ENCODE measurements at regions not wholly inside any gene's neighbourhood (a gene's known extent, or its start where the extent isn't known, plus 50 kb on each side); places are given as distances from the start of the nearest gene placed in this dataset.

DNA sequence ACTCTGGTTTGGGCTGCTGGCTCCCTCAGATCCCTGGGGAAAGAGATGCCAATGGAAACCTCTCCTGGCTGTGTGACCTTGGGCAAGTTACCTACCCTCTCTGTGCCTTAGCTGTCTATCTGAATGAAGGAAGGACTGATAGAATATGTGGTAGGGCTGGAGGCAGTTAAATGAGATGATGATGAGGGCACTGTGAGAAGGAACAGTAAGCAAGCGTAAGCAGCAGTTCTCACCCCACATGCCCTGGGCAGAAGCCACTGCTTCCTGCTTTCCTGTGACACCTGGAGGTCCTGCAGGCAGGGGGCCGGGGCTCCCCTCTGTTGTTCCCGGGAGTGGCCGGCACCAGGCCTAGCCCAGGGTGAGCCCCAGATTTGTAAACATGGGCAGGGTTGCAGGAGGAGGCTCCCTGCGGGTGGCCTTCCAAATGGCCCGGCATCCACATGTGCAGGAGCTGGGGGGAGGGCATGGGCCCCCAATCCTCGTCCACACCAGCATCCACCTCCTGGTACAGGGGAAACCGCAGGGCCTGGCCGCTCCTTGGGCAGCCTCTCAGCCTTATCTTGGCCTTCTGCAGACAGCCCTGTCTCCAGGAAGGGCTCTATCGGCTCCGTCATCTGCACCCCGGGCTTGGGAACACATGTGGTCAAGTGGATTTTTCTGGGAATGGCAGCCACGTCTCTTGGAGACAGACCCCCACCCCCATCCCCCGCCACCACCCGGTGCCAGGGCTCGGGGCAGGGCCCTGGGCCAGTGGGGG lies 235.6 kb upstream of the GSE1 start:
- H4K20me1 ChIP-seq (ENCODE audit: control insufficient read depth, extremely low read depth, insufficient read depth, low read length): no peaks in the 10 kb centered on the region
- no peaks in the 10 kb centered on the region for H3K9me3 ChIP-seq (ENCODE audit: control insufficient read depth, low read depth, low read length)
- no peaks in the 10 kb centered on the region for H3K79me2 ChIP-seq (ENCODE audit: control insufficient read depth, insufficient read depth, low read length)
- peaks cover 10% of the 10 kb centered on the region for H3K4me1 ChIP-seq (ENCODE audit: control insufficient read depth, extremely low read depth, insufficient read depth, low read length)
- H3K9ac ChIP-seq (ENCODE audit: control insufficient read depth, extremely low read depth, insufficient read depth, low read length): no peak overlapping the region
- H3K9me1 ChIP-seq (ENCODE audit: control insufficient read depth, extremely low read depth, insufficient read depth, low read length): no peaks in the 10 kb centered on the region
- no peak overlapping the region for H3K4me3 ChIP-seq (ENCODE audit: control insufficient read depth in 2 of 3, extremely low read depth in 1 of 3, insufficient read depth in 2 of 3, low read depth in 1 of 3, low read length in 3 of 3)
- DNase-seq (ENCODE audit: low read depth, low spot score) (no peak), FAIRE-seq (no peak)
- H3K4me2 ChIP-seq (ENCODE audit: control insufficient read depth, extremely low read depth, insufficient read depth, low read depth, low read length): no peak overlapping the region
- peaks cover 27% of the 10 kb centered on the region for H3K27me3 ChIP-seq (ENCODE audit: control insufficient read depth, extremely low read depth, insufficient read depth, low read length)
- H3K36me3 ChIP-seq (ENCODE audit: control insufficient read depth in 2 of 2, extremely low read depth in 1 of 2, insufficient read depth in 2 of 2, low read length in 2 of 2): no peaks in the 10 kb centered on the region
- dilution Hi-C loops (cut with MboI; ENCODE audit: extremely low pct_ligation_motif_present, low sequenced_read_pairs): no loop called here
- TF ChIP-seq EZH2 (IDR thresholded peaks at IDR 0.05; ENCODE audit: low read length): no peak
- TF ChIP-seq, protein P1, sequence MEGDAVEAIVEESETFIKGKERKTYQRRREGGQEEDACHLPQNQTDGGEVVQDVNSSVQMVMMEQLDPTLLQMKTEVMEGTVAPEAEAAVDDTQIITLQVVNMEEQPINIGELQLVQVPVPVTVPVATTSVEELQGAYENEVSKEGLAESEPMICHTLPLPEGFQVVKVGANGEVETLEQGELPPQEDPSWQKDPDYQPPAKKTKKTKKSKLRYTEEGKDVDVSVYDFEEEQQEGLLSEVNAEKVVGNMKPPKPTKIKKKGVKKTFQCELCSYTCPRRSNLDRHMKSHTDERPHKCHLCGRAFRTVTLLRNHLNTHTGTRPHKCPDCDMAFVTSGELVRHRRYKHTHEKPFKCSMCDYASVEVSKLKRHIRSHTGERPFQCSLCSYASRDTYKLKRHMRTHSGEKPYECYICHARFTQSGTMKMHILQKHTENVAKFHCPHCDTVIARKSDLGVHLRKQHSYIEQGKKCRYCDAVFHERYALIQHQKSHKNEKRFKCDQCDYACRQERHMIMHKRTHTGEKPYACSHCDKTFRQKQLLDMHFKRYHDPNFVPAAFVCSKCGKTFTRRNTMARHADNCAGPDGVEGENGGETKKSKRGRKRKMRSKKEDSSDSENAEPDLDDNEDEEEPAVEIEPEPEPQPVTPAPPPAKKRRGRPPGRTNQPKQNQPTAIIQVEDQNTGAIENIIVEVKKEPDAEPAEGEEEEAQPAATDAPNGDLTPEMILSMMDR (optimal IDR thresholded peaks at IDR 0.05 in 1 of 3, IDR thresholded peaks at IDR 0.05 in 1 of 3, conservative IDR thresholded peaks at IDR 0.05 in 1 of 3; ENCODE audit: extremely low read depth in 1 of 3, insufficient read depth in 2 of 3, low read length in 3 of 3): no peak
- H2AFZ ChIP-seq (ENCODE audit: control insufficient read depth, low read length): no peak overlapping the region
- H3K27ac ChIP-seq (ENCODE audit: control insufficient read depth, insufficient read depth, low read length): no peak overlapping the region

DNA sequence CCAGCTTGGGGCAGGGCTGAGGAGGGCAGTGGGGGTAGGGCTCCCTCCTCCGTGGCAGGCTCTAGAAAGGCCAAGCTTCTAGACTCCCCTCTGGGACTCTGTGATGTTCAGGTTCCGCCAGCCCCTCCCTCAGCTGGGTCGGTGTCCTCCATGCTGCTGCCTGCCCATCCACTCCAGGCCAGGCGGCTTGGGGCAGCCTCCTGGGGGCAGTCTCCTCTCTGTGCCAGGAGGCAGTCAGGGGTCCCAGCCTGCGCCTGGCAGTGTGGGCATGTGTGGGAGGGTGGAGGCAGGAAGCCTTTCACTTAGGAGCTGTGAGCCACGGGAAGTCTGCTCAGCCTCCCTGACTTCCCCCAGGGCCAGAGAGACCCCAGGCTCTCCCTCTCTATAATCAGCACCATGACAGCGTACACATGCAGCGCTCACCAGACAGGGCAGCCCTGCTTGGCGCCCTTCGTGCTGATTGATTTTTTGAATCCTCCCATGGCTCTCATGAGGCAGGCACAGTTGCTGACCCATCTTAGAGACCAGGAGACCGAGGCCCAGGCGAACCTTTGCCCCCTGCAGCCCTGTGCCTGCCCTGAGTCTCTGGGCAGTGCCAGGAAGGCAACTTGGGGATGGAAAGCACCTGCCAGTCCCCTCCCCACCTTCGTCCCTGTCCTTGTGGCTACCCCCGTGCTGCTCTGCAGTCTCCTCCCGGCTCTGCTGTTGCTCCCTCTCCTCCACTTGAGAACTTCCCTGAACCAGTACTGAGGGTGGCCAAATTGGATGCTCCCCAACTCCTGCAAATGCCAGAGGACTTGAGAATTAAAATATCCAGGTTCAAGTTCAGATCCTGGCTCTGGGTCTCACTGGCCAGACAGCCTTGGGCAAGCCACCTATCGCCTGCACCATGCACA lies 234.7 kb upstream of the GSE1 start:
- Histone ChIP-seq H3K9ac (ENCODE audit: control insufficient read depth, extremely low read depth, insufficient read depth, low read length) (no peak overlapping the region), H3K36me3 (ENCODE audit: control insufficient read depth in 2 of 2, extremely low read depth in 1 of 2, insufficient read depth in 2 of 2, low read length in 2 of 2) (no peaks in the 10 kb centered on the region), H2AFZ (ENCODE audit: control insufficient read depth, low read length) (no peak overlapping the region), H3K27ac (ENCODE audit: control insufficient read depth, insufficient read depth, low read length) (no peak overlapping the region), H3K9me1 (ENCODE audit: control insufficient read depth, extremely low read depth, insufficient read depth, low read length) (no peaks in the 10 kb centered on the region), H3K79me2 (ENCODE audit: control insufficient read depth, insufficient read depth, low read length) (no peaks in the 10 kb centered on the region), H3K4me1 (ENCODE audit: control insufficient read depth, extremely low read depth, insufficient read depth, low read length) (peaks cover 4% of the 10 kb centered on the region), H3K9me3 (ENCODE audit: control insufficient read depth, low read depth, low read length) (no peaks in the 10 kb centered on the region), H3K4me2 (ENCODE audit: control insufficient read depth, extremely low read depth, insufficient read depth, low read depth, low read length) (no peak overlapping the region), H3K27me3 (ENCODE audit: control insufficient read depth, extremely low read depth, insufficient read depth, low read length) (peaks cover 27% of the 10 kb centered on the region), H3K4me3 (ENCODE audit: control insufficient read depth in 2 of 3, extremely low read depth in 1 of 3, insufficient read depth in 2 of 3, low read depth in 1 of 3, low read length in 3 of 3) (no peak overlapping the region), H4K20me1 (ENCODE audit: control insufficient read depth, extremely low read depth, insufficient read depth, low read length) (no peaks in the 10 kb centered on the region)
- dilution Hi-C loops (cut with MboI; ENCODE audit: extremely low pct_ligation_motif_present, low sequenced_read_pairs): no loop called here
- TF ChIP-seq, protein P1 (optimal IDR thresholded peaks at IDR 0.05 in 1 of 3, IDR thresholded peaks at IDR 0.05 in 1 of 3, conservative IDR thresholded peaks at IDR 0.05 in 1 of 3; ENCODE audit: extremely low read depth in 1 of 3, insufficient read depth in 2 of 3, low read length in 3 of 3): no peak
- no peak for TF ChIP-seq EZH2 (IDR thresholded peaks at IDR 0.05; ENCODE audit: low read length)
- DNase-seq (ENCODE audit: low read depth, low spot score) (no peak), FAIRE-seq (no peak)
